ENCODE measurements at regions not wholly inside any gene's neighbourhood (a gene's known extent, or its start where the extent isn't known, plus 50 kb on each side); places are given as distances from the start of the nearest gene placed in this dataset.

DNA sequence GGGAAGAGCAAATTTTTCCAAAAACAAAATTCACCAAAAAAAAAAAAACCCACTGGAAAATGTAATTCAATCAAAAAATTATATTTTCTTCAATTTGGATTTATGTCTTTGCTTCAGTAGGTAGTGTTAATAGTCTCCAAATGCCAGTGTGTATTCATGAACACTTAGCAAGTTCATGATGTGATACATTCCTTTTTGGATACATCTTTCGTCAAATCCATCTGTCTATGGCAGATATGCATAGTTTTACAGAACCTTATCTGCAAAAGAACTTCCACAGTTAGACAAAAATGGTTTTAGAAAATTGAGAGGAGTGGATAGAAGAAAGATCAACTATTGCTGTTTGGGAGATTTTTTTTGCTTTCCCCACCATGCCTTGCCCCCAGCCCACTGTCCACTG, 214.6 kb downstream of the DEPDC1B start:
- H3K4me3 Mint-ChIP-seq (ENCODE audit: unreplicated experiment): no peak overlapping the region
- H3K27ac Mint-ChIP-seq (ENCODE audit: unreplicated experiment): no peak overlapping the region
- TF ChIP-seq CTCF (IDR thresholded peaks at IDR 0.05; ENCODE audit: partially characterized antibody, unreplicated experiment): no peak

GRCh38 chr5:60483050-60483449, 216.9 kb downstream of the DEPDC1B start:
- no peaks in the 10 kb centered on the region for H3K27me3 Mint-ChIP-seq (ENCODE audit: unreplicated experiment)
- no peak for DNase-seq
- no peaks in the 10 kb centered on the region for H3K36me3 Mint-ChIP-seq (ENCODE audit: unreplicated experiment)
- no peaks in the 10 kb centered on the region for H3K4me1 Mint-ChIP-seq (ENCODE audit: low read depth, unreplicated experiment)
- H3K27ac Mint-ChIP-seq (ENCODE audit: unreplicated experiment): no peak overlapping the region
- TF ChIP-seq CTCF (IDR thresholded peaks at IDR 0.05; ENCODE audit: partially characterized antibody, unreplicated experiment): no peak
- no peak overlapping the region for H3K4me3 Mint-ChIP-seq (ENCODE audit: unreplicated experiment)
- H3K9me3 Mint-ChIP-seq (ENCODE audit: unreplicated experiment): peaks cover 2% of the 10 kb centered on the region

More for the DNA sequence above, 214.6 kb downstream of the DEPDC1B start:
- peaks cover 2% of the 10 kb centered on the region for H3K9me3 Mint-ChIP-seq (ENCODE audit: unreplicated experiment)
- DNase-seq: no peak
- H3K4me1 Mint-ChIP-seq (ENCODE audit: low read depth, unreplicated experiment): no peaks in the 10 kb centered on the region
- no peaks in the 10 kb centered on the region for H3K27me3 Mint-ChIP-seq (ENCODE audit: unreplicated experiment)
- H3K36me3 Mint-ChIP-seq (ENCODE audit: unreplicated experiment): no peaks in the 10 kb centered on the region

GRCh38 chr5:60482301-60482700, 217.7 kb downstream of the DEPDC1B start:
- no peaks in the 10 kb centered on the region for H3K36me3 Mint-ChIP-seq (ENCODE audit: unreplicated experiment)
- no peak for TF ChIP-seq CTCF (IDR thresholded peaks at IDR 0.05; ENCODE audit: partially characterized antibody, unreplicated experiment)
- no peak overlapping the region for H3K4me3 Mint-ChIP-seq (ENCODE audit: unreplicated experiment)
- peaks cover 2% of the 10 kb centered on the region for H3K9me3 Mint-ChIP-seq (ENCODE audit: unreplicated experiment)
- H3K27me3 Mint-ChIP-seq (ENCODE audit: unreplicated experiment): no peaks in the 10 kb centered on the region
- H3K27ac Mint-ChIP-seq (ENCODE audit: unreplicated experiment): no peak overlapping the region
- no peak for DNase-seq
- H3K4me1 Mint-ChIP-seq (ENCODE audit: low read depth, unreplicated experiment): no peaks in the 10 kb centered on the region

DNA sequence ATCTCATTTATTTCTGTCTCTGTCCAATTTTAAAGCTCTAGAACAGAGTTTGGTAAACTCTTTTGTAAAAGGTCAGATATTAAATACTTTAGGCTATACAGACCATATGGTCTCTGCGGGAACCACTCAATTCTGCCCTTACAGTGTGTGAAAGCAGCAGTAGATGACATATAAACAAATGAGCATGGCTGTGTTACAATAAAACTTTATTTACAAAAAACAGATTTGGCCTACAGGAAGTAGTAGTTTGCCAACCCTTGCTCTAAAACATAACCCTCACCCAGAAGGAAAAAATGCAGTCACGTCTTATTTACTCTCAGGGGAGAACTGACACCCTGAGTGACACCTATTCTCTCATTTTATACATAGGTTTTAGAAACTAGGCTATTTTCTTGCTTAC, 220.4 kb downstream of the DEPDC1B start:
- no peaks in the 10 kb centered on the region for H3K4me1 Mint-ChIP-seq (ENCODE audit: low read depth, unreplicated experiment)
- H3K4me3 Mint-ChIP-seq (ENCODE audit: unreplicated experiment): no peak overlapping the region
- no peak for DNase-seq
- H3K27me3 Mint-ChIP-seq (ENCODE audit: unreplicated experiment): no peaks in the 10 kb centered on the region
- no peak for TF ChIP-seq CTCF (IDR thresholded peaks at IDR 0.05; ENCODE audit: partially characterized antibody, unreplicated experiment)
- no peak overlapping the region for H3K27ac Mint-ChIP-seq (ENCODE audit: unreplicated experiment)
- no peaks in the 10 kb centered on the region for H3K36me3 Mint-ChIP-seq (ENCODE audit: unreplicated experiment)
- peaks cover 2% of the 10 kb centered on the region for H3K9me3 Mint-ChIP-seq (ENCODE audit: unreplicated experiment)

- TF ChIP-seq CTCF (IDR thresholded peaks at IDR 0.05; ENCODE audit: partially characterized antibody, unreplicated experiment): no peak
- Mint-ChIP-seq H3K27me3 (ENCODE audit: unreplicated experiment) (no peaks in the 10 kb centered on the region), H3K36me3 (ENCODE audit: unreplicated experiment) (no peaks in the 10 kb centered on the region), H3K27ac (ENCODE audit: unreplicated experiment) (no peak overlapping the region), H3K4me3 (ENCODE audit: unreplicated experiment) (no peak overlapping the region), H3K4me1 (ENCODE audit: low read depth, unreplicated experiment) (no peaks in the 10 kb centered on the region), H3K9me3 (ENCODE audit: unreplicated experiment) (peaks cover 2% of the 10 kb centered on the region)
- DNase-seq: no peak
These were observed 222.1 kb downstream of the DEPDC1B start for GRCh38 chr5:60477849-60478248.

All from glutamatergic neuron (in vitro differentiated cells).